M059J (cell line): ENCODE measurements at regions not wholly inside any gene's neighbourhood (a gene's known extent, or its start where the extent isn't known, plus 50 kb on each side); places are given as distances from the start of the nearest gene placed in this dataset.
"Not testable (repeated sequence)": the region's sequence is repeated elsewhere in the genome, so short reads cannot be mapped to it uniquely, and the experiment has no call there.

Experiments used
- DNase-seq: peaks from one replicate; pipeline ENCODE4 v3.0.0-alpha.2; 2012; ENCODE audit warnings: low read depth

GRCh38 chr15:69760890-69761568, 308.4 kb downstream of the RPLP1 start:
- DNase-seq, result peak; percentile 99

GRCh38 chr15:69762373-69763148, 309.9 kb downstream of the RPLP1 start:
- no peak for DNase-seq

- no peak for DNase-seq
These were observed 311.2 kb downstream of the RPLP1 start for GRCh38 chr15:69763831-69764230.

GRCh38 chr15:69766156-69766555, 313.5 kb downstream of the RPLP1 start:
- DNase-seq, result peak; percentile 86

- no peak for DNase-seq
These were observed 314.6 kb downstream of the RPLP1 start for GRCh38 chr15:69767191-69767590.

GRCh38 chr15:69769336-69769735, 316.7 kb downstream of the RPLP1 start:
- not testable (repeated sequence) for DNase-seq

GRCh38 chr15:69774258-69774657, 321.6 kb downstream of the RPLP1 start:
- not testable (repeated sequence) for DNase-seq

- DNase-seq, result not testable (repeated sequence)
These were observed 322.1 kb downstream of the RPLP1 start for GRCh38 chr15:69774711-69775110.

GRCh38 chr15:69777356-69777755, 320.4 kb downstream of the TLE3 start:
- DNase-seq, result no peak

- peak; percentile 71 for DNase-seq
These were observed 317.3 kb downstream of the TLE3 start for GRCh38 chr15:69780374-69780773.

GRCh38 chr15:69780981-69781380, 316.7 kb downstream of the TLE3 start:
- DNase-seq, result peak; percentile 64

- no peak for DNase-seq
These were observed 316.1 kb downstream of the TLE3 start for GRCh38 chr15:69781411-69782125.

- DNase-seq, result no peak
These were observed 315.5 kb downstream of the TLE3 start for GRCh38 chr15:69782139-69782658.

GRCh38 chr15:69782809-69783208, 314.9 kb downstream of the TLE3 start:
- DNase-seq, result no peak

- DNase-seq, result no peak
These were observed 314.5 kb downstream of the TLE3 start for GRCh38 chr15:69783211-69783610.

GRCh38 chr15:69784798-69785566, 312.7 kb downstream of the TLE3 start:
- peak; percentile 55 for DNase-seq

GRCh38 chr15:69786136-69786701, 311.5 kb downstream of the TLE3 start:
- DNase-seq, result no peak

GRCh38 chr15:69787791-69788190, 309.9 kb downstream of the TLE3 start:
- DNase-seq, result no peak

- DNase-seq, result no peak
These were observed 307.9 kb downstream of the TLE3 start for GRCh38 chr15:69789648-69790393.

- DNase-seq, result no peak
These were observed 307.1 kb downstream of the TLE3 start for GRCh38 chr15:69790632-69791031.

- no peak for DNase-seq
These were observed 304.9 kb downstream of the TLE3 start for GRCh38 chr15:69792823-69793222.
